HG02973 (cell line): ENCODE measurements at regions not wholly inside any gene's neighbourhood (a gene's known extent, or its start where the extent isn't known, plus 50 kb on each side); places are given as distances from the start of the nearest gene placed in this dataset.

Experiments used
- ATAC-seq: cut with Tn5 transposase; IDR thresholded peaks from one replicate; pipeline ENCODE4 v1.9.1; 2021; ENCODE audit warnings: moderate library complexity; ENCODE audit not compliant: unreplicated experiment

DNA sequence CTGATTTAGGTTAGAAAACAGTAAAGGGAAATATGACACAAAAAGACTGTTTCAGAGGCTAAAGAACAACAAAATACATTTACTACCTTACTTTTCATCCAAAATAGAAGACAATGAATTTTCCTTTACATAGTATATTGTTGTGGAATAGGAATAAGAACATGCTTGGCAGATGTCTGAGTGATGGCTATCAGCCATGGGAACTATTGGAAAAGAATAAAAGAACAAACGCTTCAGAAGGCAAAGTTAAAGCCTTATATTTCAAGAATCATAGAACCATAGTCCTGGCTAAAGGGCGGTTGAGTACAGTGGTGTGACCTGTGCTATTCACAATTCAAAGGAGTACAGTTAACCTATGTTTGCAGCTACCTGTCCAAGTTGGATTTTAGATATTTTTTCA, 73.9 kb upstream of the NRXN1 start:
- ATAC-seq: no peak

DNA sequence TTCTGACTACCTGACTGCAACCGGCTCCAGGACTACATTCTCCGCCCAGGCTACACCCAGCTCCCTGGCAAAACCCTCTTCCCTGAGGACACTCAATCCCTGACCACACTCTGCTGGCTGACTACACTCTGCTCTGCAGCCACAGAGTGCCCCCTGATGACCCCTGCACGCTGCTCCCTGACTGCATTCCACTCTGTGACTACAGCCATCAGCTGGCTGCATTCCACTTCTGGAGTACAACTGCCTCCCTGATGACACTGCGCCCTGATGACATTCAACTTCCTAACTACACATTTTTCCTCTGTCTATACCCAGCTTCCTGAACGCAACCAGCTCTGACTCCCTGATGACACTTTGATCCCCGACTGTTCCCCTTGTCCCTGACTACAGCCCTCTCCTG, 71.3 kb upstream of the NRXN1 start:
- ATAC-seq: no peak

- no peak for ATAC-seq
Observed at GRCh38 chr2:51093016-51093415, 61.1 kb upstream of the NRXN1 start.

- no peak for ATAC-seq
Observed at GRCh38 chr2:51085420-51086068, 53.6 kb upstream of the NRXN1 start.

GRCh38 chr2:51084750-51085149, 52.8 kb upstream of the NRXN1 start:
- ATAC-seq: no peak
